Common myeloid progenitor, CD34-positive (primary cell): ENCODE measurements at regions not wholly inside any gene's neighbourhood (a gene's known extent, or its start where the extent isn't known, plus 50 kb on each side); places are given as distances from the start of the nearest gene placed in this dataset.

Source experiments
- CTCF ChIA-PET: fragments of 350-600 bp; sonication (Branson Sonifier 250); formaldehyde crosslinking; loops from one replicate; lab custom pipeline; 2021; ENCODE audit warnings: antibody characterized with exemption; lab: Charles Lee
- POLR2A ChIA-PET: fragments of 350-600 bp; sonication (Branson Sonifier 250); formaldehyde crosslinking; loops from one replicate; lab custom pipeline; 2021; ENCODE audit warnings: antibody characterized with exemption; lab: Charles Lee
- DNase-seq, 3 donors: peaks; one replicate each; pipeline versions ENCODE4 v3.0.0 to v3.0.0-alpha.2; 2013
- H3K27ac ChIP-seq, 2 experiments: 1 replicate in 1 of 2; 2 replicates in 1 of 2; pipeline ENCODE4 v1.7.0; 2013; ENCODE audit warnings: inconsistent platforms in 2 of 2, low read length in 2 of 2, mild to moderate bottlenecking in 2 of 2, low read depth in 1 of 2, moderate library complexity in 1 of 2; ENCODE audit not compliant: severe bottlenecking in 2 of 2, insufficient read depth in 1 of 2, poor library complexity in 1 of 2
- H3K27me3 ChIP-seq, 5 experiments: replicated peaks in 2 of 5; 1 replicate in 3 of 5; 2 replicates in 2 of 5; pipeline versions ENCODE4 v1.6.1 to v1.7.0; 2013; ENCODE audit warnings: low read length in 4 of 5, mild to moderate bottlenecking in 2 of 5, moderate library complexity in 2 of 5, inconsistent platforms in 1 of 5; ENCODE audit not compliant: insufficient read depth in 5 of 5, control insufficient read depth in 4 of 5
- H3K36me3 ChIP-seq, 4 experiments: 1 replicate in 2 of 4; 2 replicates in 2 of 4; pipeline versions ENCODE4 v1.6.1 to v1.7.0; 2013; ENCODE audit warnings: low read length in 3 of 4, control low read depth in 1 of 4, mild to moderate bottlenecking in 1 of 4; ENCODE audit not compliant: control insufficient read depth in 4 of 4, insufficient read depth in 4 of 4
- H3K4me1 ChIP-seq, 4 experiments: 1 replicate in 3 of 4; 2 replicates in 1 of 4; pipeline versions ENCODE4 v1.6.1 to v1.7.1; 2013; ENCODE audit warnings: low read length in 3 of 4, mild to moderate bottlenecking in 3 of 4, control low read depth in 1 of 4, inconsistent platforms in 1 of 4, moderate library complexity in 1 of 4; ENCODE audit not compliant: control insufficient read depth in 4 of 4, insufficient read depth in 4 of 4; ENCODE audit errors: control extremely low read depth in 1 of 4
- H3K4me3 ChIP-seq, 7 experiments: 1 replicate in 4 of 7; 2 replicates in 3 of 7; pipeline versions ENCODE4 v1.5.1 to v1.7.0; 2013; ENCODE audit warnings: mild to moderate bottlenecking in 7 of 7, low read length in 6 of 7, moderate library complexity in 6 of 7, inconsistent platforms in 2 of 7, low read depth in 2 of 7, control low read depth in 1 of 7; ENCODE audit not compliant: insufficient read depth in 4 of 7, control insufficient read depth in 1 of 7; ENCODE audit errors: extremely low read depth in 1 of 7
- H3K9me3 ChIP-seq, 5 experiments: 1 replicate in 4 of 5; 2 replicates in 1 of 5; pipeline versions ENCODE4 v1.6.1 to v1.7.1; 2013; ENCODE audit warnings: low read length in 4 of 5, mild to moderate bottlenecking in 2 of 5, inconsistent platforms in 1 of 5, low read depth in 1 of 5, moderate library complexity in 1 of 5; ENCODE audit not compliant: control insufficient read depth in 4 of 5, insufficient read depth in 2 of 5; ENCODE audit errors: control extremely low read depth in 1 of 5
- WGBS: methylation state at CpG from one replicate; pipeline ENCODE4 v1.1.5; 2013; ENCODE audit not compliant: insufficient coverage; 5-methylcytosine and 5-hydroxymethylcytosine counted together

DNA sequence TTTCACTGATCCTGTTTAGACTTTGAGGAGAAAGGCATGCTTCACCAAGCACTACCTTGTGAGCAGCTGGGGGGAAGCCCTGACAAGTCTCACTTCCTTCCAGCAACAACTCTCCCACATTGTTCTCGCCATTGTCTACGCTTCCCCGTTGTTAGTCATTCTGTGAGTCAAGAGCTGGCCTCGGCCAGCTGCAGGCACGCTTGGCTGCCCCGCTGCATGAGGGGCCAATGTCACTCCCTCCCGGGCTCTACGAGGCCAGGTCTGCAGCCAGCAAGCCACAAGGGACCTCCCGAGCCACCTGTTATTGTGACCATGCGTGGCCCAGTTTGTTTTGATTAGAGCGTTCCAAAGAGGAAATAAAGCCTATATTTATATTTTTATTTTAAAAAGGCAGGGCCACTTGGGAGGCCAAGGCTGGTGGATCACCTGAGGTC, 220.9 kb downstream of the FOXO1 start:
- no peaks in the 10 kb centered on the region for H3K27me3 ChIP-seq
- CTCF ChIA-PET = no interaction called here
- peak; percentile 43 to 70 (median 47) for DNase-seq

DNA sequence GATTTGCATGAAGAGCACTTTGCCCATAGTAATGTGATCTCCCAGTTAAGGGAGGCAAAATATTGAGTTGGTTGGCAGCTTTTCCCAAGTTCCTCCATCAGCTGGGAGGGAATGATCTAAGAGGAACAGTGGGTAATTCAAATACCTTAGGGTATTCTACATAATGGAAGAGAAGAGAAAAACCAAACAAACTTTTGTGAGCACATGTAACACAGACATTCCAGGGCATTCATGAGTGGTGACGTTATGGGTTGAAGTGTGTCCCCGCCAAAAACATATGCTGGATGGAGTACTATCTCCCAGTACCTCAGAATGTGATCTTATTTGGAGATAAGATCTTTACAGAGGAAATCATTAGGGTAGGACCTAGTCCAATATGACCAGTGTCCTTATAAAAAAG, 220.1 kb downstream of the FOXO1 start:
- 100% methylated on average over 2 of the region's 2 CpGs for WGBS
- POLR2A ChIA-PET = no interaction called here

More for the DNA sequence above, 220.9 kb downstream of the FOXO1 start:
- 97% methylated on average over 6 of the region's 11 CpGs for WGBS
- no peaks in the 10 kb centered on the region for H3K36me3 ChIP-seq
- H3K9me3 ChIP-seq = peaks cover 0 to 10% (median 0%) of the 10 kb centered on the region in 5 experiments
- H3K4me3 ChIP-seq = no peak overlapping the region
- H3K4me1 ChIP-seq = peaks cover 0 to 4% (median 0%) of the 10 kb centered on the region in 4 experiments
- no peak overlapping the region for H3K27ac ChIP-seq
- POLR2A ChIA-PET = no interaction called here

DNA sequence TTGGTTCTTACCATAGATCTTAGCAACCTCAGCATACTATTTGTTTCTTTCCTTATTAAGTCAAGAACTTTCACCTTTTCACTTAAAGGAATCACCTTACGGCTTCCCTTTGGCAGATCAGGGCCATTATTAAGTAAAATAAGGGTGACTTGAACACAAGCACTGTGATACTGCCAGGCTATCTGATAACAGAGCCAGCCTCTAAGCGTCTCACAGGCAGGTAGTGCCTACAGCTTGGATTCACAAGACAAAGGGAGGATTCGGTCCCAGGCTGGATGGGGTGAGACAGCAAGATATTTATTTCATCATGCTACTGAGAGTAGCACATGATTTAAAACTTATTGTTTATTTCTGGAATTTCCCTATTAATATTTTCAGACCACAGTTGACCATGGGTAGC, 218.6 kb downstream of the FOXO1 start:
- H3K27ac ChIP-seq = no peak overlapping the region
- POLR2A ChIA-PET = no interaction called here
- H3K27me3 ChIP-seq = no peaks in the 10 kb centered on the region
- no peaks in the 10 kb centered on the region for H3K36me3 ChIP-seq
- H3K4me3 ChIP-seq = no peak overlapping the region
- H3K9me3 ChIP-seq = peaks cover 0 to 10% (median 0%) of the 10 kb centered on the region in 5 experiments
- 100% methylated on average over 1 of the region's 3 CpGs for WGBS
- CTCF ChIA-PET = no interaction called here
- no peak for DNase-seq
- H3K4me1 ChIP-seq = no peaks in the 10 kb centered on the region

More for the DNA sequence above, 220.1 kb downstream of the FOXO1 start:
- Histone ChIP-seq H3K27ac (no peak overlapping the region), H3K4me3 (no peak overlapping the region), H3K9me3 (peaks cover 0 to 10% (median 0%) of the 10 kb centered on the region in 5 experiments), H3K4me1 (peaks cover 0 to 1% (median 0%) of the 10 kb centered on the region in 4 experiments), H3K27me3 (no peaks in the 10 kb centered on the region), H3K36me3 (no peaks in the 10 kb centered on the region)
- CTCF ChIA-PET = no interaction called here
- no peak for DNase-seq

DNA sequence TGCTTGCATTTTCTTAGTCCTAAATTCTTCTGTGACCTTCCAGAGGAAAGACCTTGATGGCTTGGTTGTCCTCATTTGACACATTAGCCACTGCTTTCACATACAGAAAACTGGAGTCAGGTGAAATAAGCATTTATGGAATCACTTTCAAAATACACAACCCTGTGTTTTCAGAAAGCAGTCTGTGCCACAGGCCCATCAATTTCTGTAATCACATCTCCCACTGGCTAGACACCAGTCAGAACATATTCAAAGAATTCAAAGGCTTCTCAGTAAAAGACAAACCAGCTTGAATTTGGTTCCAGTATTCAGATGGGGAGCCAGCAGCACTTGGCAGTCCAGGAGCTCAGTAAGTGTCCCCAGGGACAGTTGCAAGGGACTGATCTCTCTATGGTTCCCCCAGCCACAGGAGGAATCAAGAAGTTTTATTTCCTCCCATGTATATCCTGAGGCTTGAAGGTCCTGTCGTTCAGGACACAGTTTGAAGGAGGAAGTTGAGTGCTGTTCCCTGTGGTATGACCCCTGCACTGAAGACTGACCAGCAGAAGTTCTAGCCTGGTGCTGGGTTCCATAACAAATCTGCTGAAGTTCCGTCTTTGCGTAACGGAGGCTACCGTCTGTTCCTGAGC, 214.3 kb downstream of the FOXO1 start:
- peaks cover 0 to 10% (median 0%) of the 10 kb centered on the region in 5 experiments for H3K9me3 ChIP-seq
- H3K27ac ChIP-seq = no peak overlapping the region
- no peaks in the 10 kb centered on the region for H3K36me3 ChIP-seq
- POLR2A ChIA-PET = no interaction called here
- H3K4me1 ChIP-seq = no peaks in the 10 kb centered on the region
- 82% methylated on average over 5 of the region's 5 CpGs for WGBS
- DNase-seq = no peak
- no peak overlapping the region for H3K4me3 ChIP-seq
- CTCF ChIA-PET = interaction anchor here (0.9 to 1.2 kb wide), 2 partner anchors 14 to 20 kb away, joined by 3 read pairs; no protein-coding TSS in a partner anchor
- H3K27me3 ChIP-seq = no peaks in the 10 kb centered on the region

DNA sequence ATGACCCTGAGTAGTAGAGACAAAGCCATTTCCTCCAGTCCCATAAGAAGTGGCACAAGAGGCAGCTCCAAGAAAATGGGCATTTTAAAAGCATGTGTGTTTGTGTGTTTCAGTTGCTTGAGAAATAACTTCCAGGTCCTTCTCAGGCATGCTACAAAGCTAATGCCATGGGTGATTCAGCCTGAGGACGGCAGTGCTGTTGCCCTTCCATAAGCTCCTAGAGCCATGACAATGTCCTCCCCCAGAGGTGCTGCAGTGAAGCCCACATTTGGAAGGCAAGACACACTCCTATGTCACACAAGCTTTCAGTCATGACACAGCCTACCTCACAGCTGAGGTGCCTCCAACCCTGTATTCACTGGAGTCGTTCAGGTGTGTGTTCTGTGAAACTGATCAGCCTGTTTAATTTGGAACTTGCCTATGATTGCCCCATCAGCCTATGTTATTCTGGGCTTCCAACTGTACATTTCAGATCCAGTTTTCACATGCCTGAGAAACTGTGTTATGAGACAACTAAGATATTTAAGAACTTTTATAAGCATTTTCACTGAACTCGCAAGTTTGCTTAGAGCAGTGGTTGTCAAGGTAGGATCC, 213.6 kb downstream of the FOXO1 start:
- peaks cover 0 to 10% (median 0%) of the 10 kb centered on the region in 5 experiments for H3K9me3 ChIP-seq
- H3K4me3 ChIP-seq = no peak overlapping the region
- H3K27me3 ChIP-seq = no peaks in the 10 kb centered on the region
- WGBS = 100% methylated on average over 2 of the region's 3 CpGs
- ChIA-PET CTCF (interaction anchor here (0.9 to 1.2 kb wide), 2 partner anchors 14 to 20 kb away, joined by 3 read pairs; no protein-coding TSS in a partner anchor), POLR2A (no interaction called here)
- no peak overlapping the region for H3K27ac ChIP-seq
- H3K36me3 ChIP-seq = no peaks in the 10 kb centered on the region
- DNase-seq = no peak
- no peaks in the 10 kb centered on the region for H3K4me1 ChIP-seq

DNA sequence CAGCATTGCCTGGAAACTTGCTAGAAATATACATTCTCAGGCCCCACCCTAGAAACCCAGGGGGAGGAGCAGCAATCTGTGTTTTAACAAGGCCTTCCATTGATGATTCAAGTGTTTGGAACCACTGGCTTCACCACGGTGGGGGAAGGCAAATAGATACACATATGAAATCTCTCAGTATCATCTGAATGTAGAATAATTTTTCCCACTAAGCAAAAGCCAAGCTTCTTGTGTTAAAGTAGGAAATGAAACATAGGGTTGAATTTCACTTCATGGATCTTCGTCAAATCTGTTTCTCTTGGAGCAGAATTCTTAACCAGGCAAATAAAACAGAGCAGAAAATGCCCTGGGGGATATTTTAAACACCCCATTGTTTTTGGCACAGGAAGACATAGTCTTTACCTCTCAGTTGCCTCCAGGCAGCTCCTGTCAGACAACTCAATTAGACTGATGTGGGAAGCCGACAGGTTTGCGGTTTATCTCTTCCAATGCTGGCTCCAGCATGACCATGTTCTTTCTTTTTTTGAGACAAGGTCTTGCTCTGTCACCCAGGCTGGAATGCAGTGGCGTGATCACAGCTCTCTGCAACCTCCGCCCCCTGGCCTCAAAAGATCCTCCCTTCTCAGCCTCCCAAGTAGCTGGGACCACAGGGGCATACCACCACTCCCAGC, 213.0 kb downstream of the FOXO1 start:
- Histone ChIP-seq H3K4me1 (no peaks in the 10 kb centered on the region), H3K36me3 (no peaks in the 10 kb centered on the region), H3K4me3 (no peak overlapping the region), H3K27ac (no peak overlapping the region), H3K9me3 (peaks cover 0 to 10% (median 0%) of the 10 kb centered on the region in 5 experiments), H3K27me3 (no peaks in the 10 kb centered on the region)
- ChIA-PET CTCF (interaction anchor here (0.9 to 1.2 kb wide), 2 partner anchors 13 to 19 kb away, joined by 3 read pairs; no protein-coding TSS in a partner anchor), POLR2A (no interaction called here)
- no peak for DNase-seq
- WGBS = 100% methylated on average over 5 of the region's 6 CpGs
